ENCODE measurements at regions not wholly inside any gene's neighbourhood (a gene's known extent, or its start where the extent isn't known, plus 50 kb on each side); places are given as distances from the start of the nearest gene placed in this dataset.

DNA sequence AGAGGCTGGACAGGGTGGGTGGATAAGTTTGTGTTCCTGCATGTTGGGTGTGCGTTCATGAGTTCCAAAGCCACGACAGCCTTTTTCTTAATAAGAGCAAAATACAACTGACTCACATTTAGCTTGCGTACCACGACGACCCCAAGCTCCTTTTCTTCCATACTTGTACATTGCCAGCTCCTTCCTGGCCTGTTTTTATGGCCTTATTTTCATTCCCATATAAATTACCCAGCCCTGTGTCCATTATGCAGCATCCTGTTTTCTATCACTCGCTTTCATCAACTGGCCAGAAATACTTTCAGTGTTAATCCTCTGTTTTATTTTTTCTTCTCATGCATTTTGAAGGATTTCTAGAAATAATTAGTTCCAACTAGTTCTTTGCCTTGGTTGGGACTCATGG, 499.1 kb downstream of the FOXO1 start:
- TF ChIP-seq, protein P1, sequence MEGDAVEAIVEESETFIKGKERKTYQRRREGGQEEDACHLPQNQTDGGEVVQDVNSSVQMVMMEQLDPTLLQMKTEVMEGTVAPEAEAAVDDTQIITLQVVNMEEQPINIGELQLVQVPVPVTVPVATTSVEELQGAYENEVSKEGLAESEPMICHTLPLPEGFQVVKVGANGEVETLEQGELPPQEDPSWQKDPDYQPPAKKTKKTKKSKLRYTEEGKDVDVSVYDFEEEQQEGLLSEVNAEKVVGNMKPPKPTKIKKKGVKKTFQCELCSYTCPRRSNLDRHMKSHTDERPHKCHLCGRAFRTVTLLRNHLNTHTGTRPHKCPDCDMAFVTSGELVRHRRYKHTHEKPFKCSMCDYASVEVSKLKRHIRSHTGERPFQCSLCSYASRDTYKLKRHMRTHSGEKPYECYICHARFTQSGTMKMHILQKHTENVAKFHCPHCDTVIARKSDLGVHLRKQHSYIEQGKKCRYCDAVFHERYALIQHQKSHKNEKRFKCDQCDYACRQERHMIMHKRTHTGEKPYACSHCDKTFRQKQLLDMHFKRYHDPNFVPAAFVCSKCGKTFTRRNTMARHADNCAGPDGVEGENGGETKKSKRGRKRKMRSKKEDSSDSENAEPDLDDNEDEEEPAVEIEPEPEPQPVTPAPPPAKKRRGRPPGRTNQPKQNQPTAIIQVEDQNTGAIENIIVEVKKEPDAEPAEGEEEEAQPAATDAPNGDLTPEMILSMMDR (IDR thresholded peaks at IDR 0.05): no peak
- no peak for TF ChIP-seq POLR2A (IDR thresholded peaks at IDR 0.05)
- no peak for TF ChIP-seq POLR2AphosphoS5 (IDR thresholded peaks at IDR 0.05)
